Right atrium auricular region (tissue), 2 donors: ENCODE measurements at regions not wholly inside any gene's neighbourhood (a gene's known extent, or its start where the extent isn't known, plus 50 kb on each side); places are given as distances from the start of the nearest gene placed in this dataset.

Source experiments
- DNase-seq: peaks from one replicate; pipeline ENCODE4 v3.0.0-alpha.2; 2019; ENCODE audit warnings: low spot score
- H3K27ac ChIP-seq, 2 donors: fragments of 200-600 bp; sonication (generic); 1 replicate in 1 of 2; 2 replicates in 1 of 2; pipeline ENCODE4 v1.5.1; 2016 to 2019
- H3K27me3 ChIP-seq, 2 donors: fragments of 200-600 bp; sonication (generic); one replicate each; pipeline versions ENCODE4 v1.5.1 to v1.6.0; 2017 to 2019
- H3K36me3 ChIP-seq: fragments of 200-600 bp; sonication (generic); one replicate; pipeline ENCODE4 v1.5.1; 2016
- H3K4me1 ChIP-seq, 2 donors: fragments of 200-600 bp; sonication (generic); one replicate each; pipeline versions ENCODE4 v1.5.1 to v1.6.0; 2017 to 2019
- H3K4me3 ChIP-seq, 2 donors: fragments of 200-600 bp; sonication (generic); 1 replicate in 1 of 2; 2 replicates in 1 of 2; pipeline ENCODE4 v1.5.1; 2017 to 2019; ENCODE audit warnings: mild to moderate bottlenecking in 1 of 2, moderate library complexity in 1 of 2
- H3K9me3 ChIP-seq, 2 donors: fragments of 200-600 bp; sonication (generic); one replicate each; pipeline ENCODE4 v1.5.1; 2019
- CTCF ChIP-seq, 2 donors: fragments of 200-600 bp; sonication (generic); IDR thresholded peaks; one replicate each; pipeline ENCODE4 v1.5.1; 2019; ENCODE audit warnings: antibody characterized with exemption in 2 of 2

- H3K27me3 ChIP-seq, result no peaks in the 10 kb centered on the region
- no peak for DNase-seq
- no peaks in the 10 kb centered on the region for H3K4me1 ChIP-seq
- peaks cover 0 to 9% of the 10 kb centered on the region in 2 donors for H3K9me3 ChIP-seq
- TF ChIP-seq CTCF (IDR thresholded peaks at IDR 0.05), result no peak
- no peaks in the 10 kb centered on the region for H3K36me3 ChIP-seq
- no peak overlapping the region for H3K4me3 ChIP-seq
- no peak overlapping the region for H3K27ac ChIP-seq
These were observed 596.3 kb upstream of the TENM3 start for GRCh38 chr4:181646864-181647263.

- TF ChIP-seq CTCF (IDR thresholded peaks at IDR 0.05), result no peak
- H3K36me3 ChIP-seq, result no peaks in the 10 kb centered on the region
- no peak for DNase-seq
These were observed 595.6 kb upstream of the TENM3 start for GRCh38 chr4:181647396-181648147.

GRCh38 chr4:181650033-181650825 is 593.0 kb upstream of the TENM3 start:
- no peak for TF ChIP-seq CTCF (IDR thresholded peaks at IDR 0.05)
- no peak overlapping the region for H3K27ac ChIP-seq
- no peaks in the 10 kb centered on the region for H3K4me1 ChIP-seq
- H3K9me3 ChIP-seq, result no peaks in the 10 kb centered on the region
- no peak for DNase-seq
- H3K36me3 ChIP-seq, result no peaks in the 10 kb centered on the region
- H3K4me3 ChIP-seq, result no peak overlapping the region
- no peaks in the 10 kb centered on the region for H3K27me3 ChIP-seq

More at GRCh38 chr4:181647396-181648147, 595.6 kb upstream of the TENM3 start:
- Histone ChIP-seq H3K9me3 (peaks cover 0 to 3% of the 10 kb centered on the region in 2 donors), H3K27me3 (no peaks in the 10 kb centered on the region), H3K4me1 (no peaks in the 10 kb centered on the region), H3K4me3 (no peak overlapping the region), H3K27ac (no peak overlapping the region)

GRCh38 chr4:181656748-181657147 is 586.5 kb upstream of the TENM3 start:
- no peaks in the 10 kb centered on the region for H3K4me1 ChIP-seq
- H3K4me3 ChIP-seq, result no peak overlapping the region
- no peaks in the 10 kb centered on the region for H3K27me3 ChIP-seq
- TF ChIP-seq CTCF (IDR thresholded peaks at IDR 0.05), result no peak
- no peaks in the 10 kb centered on the region for H3K9me3 ChIP-seq
- H3K27ac ChIP-seq, result no peak overlapping the region
- H3K36me3 ChIP-seq, result no peaks in the 10 kb centered on the region
- no peak for DNase-seq

GRCh38 chr4:181659202-181659601 is 584.0 kb upstream of the TENM3 start:
- no peak overlapping the region for H3K27ac ChIP-seq
- no peaks in the 10 kb centered on the region for H3K4me1 ChIP-seq
- H3K27me3 ChIP-seq, result no peaks in the 10 kb centered on the region
- DNase-seq, result no peak
- no peak for TF ChIP-seq CTCF (IDR thresholded peaks at IDR 0.05)
- H3K9me3 ChIP-seq, result no peaks in the 10 kb centered on the region
- H3K36me3 ChIP-seq, result no peaks in the 10 kb centered on the region
- no peak overlapping the region for H3K4me3 ChIP-seq
